Endothelial cell of umbilical vein (primary cell): ENCODE measurements at regions not wholly inside any gene's neighbourhood (a gene's known extent, or its start where the extent isn't known, plus 50 kb on each side); places are given as distances from the start of the nearest gene placed in this dataset.

ENCODE experiments used
- CTCF ChIP-seq, 2 donors: IDR thresholded peaks; 1 replicate in 1 of 2; 2 replicates in 1 of 2; pipeline ENCODE4 v1.5.1; 2011; ENCODE audit warnings: low read length in 2 of 2, mild to moderate bottlenecking in 2 of 2, moderate library complexity in 2 of 2, control low read depth in 1 of 2, inconsistent platforms in 1 of 2, low read depth in 1 of 2; ENCODE audit not compliant: insufficient read depth in 1 of 2; ENCODE audit errors: extremely low read depth in 1 of 2
- EZH2 ChIP-seq: IDR thresholded peaks from 2 replicates; pipeline ENCODE4 v1.6.1; 2012; ENCODE audit warnings: borderline replicate concordance, low read depth, mild to moderate bottlenecking, moderate library complexity, low read length, inconsistent platforms; ENCODE audit not compliant: severe bottlenecking
- FOS ChIP-seq: IDR thresholded peaks from 2 replicates; pipeline ENCODE4 v1.6.1; 2011; ENCODE audit warnings: mild to moderate bottlenecking, low read length, moderate library complexity, borderline replicate concordance; ENCODE audit not compliant: insufficient read depth
- GATA2 ChIP-seq: IDR thresholded peaks from 2 replicates; pipeline ENCODE4 v1.7.0; 2011; ENCODE audit warnings: low read depth, mild to moderate bottlenecking, moderate library complexity, mixed read lengths, low read length; ENCODE audit not compliant: insufficient read length, insufficient read depth
- JUN ChIP-seq: IDR thresholded peaks from 2 replicates; pipeline ENCODE4 v1.6.1; 2011; ENCODE audit warnings: borderline replicate concordance, low read depth; ENCODE audit not compliant: insufficient read length, insufficient read depth
- MYC ChIP-seq: IDR thresholded peaks from one replicate; pipeline ENCODE4 v1.6.1; 2011; ENCODE audit warnings: mild to moderate bottlenecking, low read depth, low read length
- POLR2A ChIP-seq: IDR thresholded peaks from 2 replicates; pipeline ENCODE4 v1.6.1; 2012; ENCODE audit warnings: low read depth, mild to moderate bottlenecking, control low read depth, low read length
- POLR2AphosphoS5 ChIP-seq: IDR thresholded peaks from 2 replicates; pipeline ENCODE4 v1.6.1; 2012; ENCODE audit warnings: low read depth, mild to moderate bottlenecking, control low read depth, low read length, moderate library complexity; ENCODE audit not compliant: insufficient read depth

GRCh38 chr2:58520903-58521302 lies 279.8 kb upstream of the FANCL start:
- TF ChIP-seq CTCF (IDR thresholded peaks at IDR 0.05; ENCODE audit: extremely low read depth in 1 of 2, insufficient read depth in 1 of 2, low read depth in 1 of 2, low read length in 2 of 2) (no peak), JUN (no peak), FOS (no peak), EZH2 (no peak), POLR2A (no peak), GATA2 (no peak), MYC (no peak), POLR2AphosphoS5 (no peak)
